Heart left ventricle (tissue), 16 donors: ENCODE measurements at regions not wholly inside any gene's neighbourhood (a gene's known extent, or its start where the extent isn't known, plus 50 kb on each side); places are given as distances from the start of the nearest gene placed in this dataset.

Source experiments
- ATAC-seq, 4 donors: fragments of 200-7000 bp; cut with Tn5 transposase; one replicate each; pipeline ENCODE4 v1.9.1; 2020 to 2022; ENCODE audit warnings: moderate library complexity in 4 of 4, mild to moderate bottlenecking in 3 of 4, moderate number of reproducible peaks in 1 of 4
- DNase-seq, 5 donors: peaks; one replicate each; pipeline ENCODE4 v3.0.0-alpha.2; 2020
- H3K27ac ChIP-seq, 12 donors: fragments of 200-600 bp; sonication (generic) in 4 of 12; one replicate each; pipeline versions ENCODE4 v1.5.0 to v1.8.0; 2016 to 2022; ENCODE audit warnings: mild to moderate bottlenecking in 2 of 12
- H3K27me3 ChIP-seq, 9 donors: fragments of 200-600 bp; sonication (generic) in 2 of 9; one replicate each; pipeline versions ENCODE4 v1.5.1 to v1.8.0; 2016 to 2022; ENCODE audit warnings: mild to moderate bottlenecking in 3 of 9
- H3K36me3 ChIP-seq, 9 donors: fragments of 200-600 bp; sonication (generic) in 2 of 9; one replicate each; pipeline versions ENCODE4 v1.5.0 to v1.8.0; 2018 to 2022; ENCODE audit warnings: mild to moderate bottlenecking in 2 of 9
- H3K4me1 ChIP-seq, 12 donors: fragments of 200-600 bp; sonication (generic) in 4 of 12; one replicate each; pipeline versions ENCODE4 v1.5.0 to v1.8.0; 2016 to 2022; ENCODE audit warnings: mild to moderate bottlenecking in 3 of 12
- H3K4me3 ChIP-seq, 12 donors: fragments of 200-600 bp; sonication (generic) in 4 of 12; one replicate each; pipeline versions ENCODE4 v1.5.0 to v1.8.0; 2017 to 2022; ENCODE audit warnings: mild to moderate bottlenecking in 9 of 12, moderate library complexity in 4 of 12
- H3K9me3 ChIP-seq, 12 donors: fragments of 200-600 bp; sonication (generic) in 4 of 12; one replicate each; pipeline versions ENCODE4 v1.5.0 to v1.8.0; 2016 to 2022; ENCODE audit warnings: mild to moderate bottlenecking in 1 of 12
- CTCF ChIP-seq, 12 donors: fragments of 200-600 bp; sonication (generic) in 4 of 12; IDR thresholded peaks; one replicate each; pipeline versions ENCODE4 v1.5.0 to v1.8.0; 2018 to 2022; ENCODE audit warnings: antibody characterized with exemption in 12 of 12, mild to moderate bottlenecking in 5 of 12
- POLR2A ChIP-seq, 2 donors: fragments of 450-650 bp; IDR thresholded peaks; one replicate each; pipeline ENCODE4 v1.6.1; 2017; ENCODE audit warnings: antibody characterized with exemption in 2 of 2, mild to moderate bottlenecking in 2 of 2, moderate library complexity in 2 of 2
- WGBS, 4 donors: extraction: QIAGEN DNeasy Blood & Tissue Kit in 2 of 4; methylation state at CpG; one replicate each; pipeline versions ENCODE4 v1.1.5 to v1.1.7; 2013 to 2018; 5-methylcytosine and 5-hydroxymethylcytosine counted together
- intact Hi-C, 10 donors: fragments of 100-400 bp; cut with DNase I; formaldehyde crosslinking; loops; one replicate each; pipeline versions ENCODE4 v1.11.1 to v1.14.2; 2022
- donor health status: ischemic (EF 13 %, LVEDD 7.1; RV severe dilation, severe dysfunction).
- donor health status: healthy with polysubstance abuse.
- donor health status: DM: no; HTN: yes; CAD: no.
- donor health status: DM: no; HTN: no; CAD: no.
- donor health status: ischemic (EF 25% LVEDD 6.9; RV normal size, moderate dysfunction).
- donor health status: ischemic (EF 25% LVEDD 5.7; RV mildly dilated, moderate dysfunction).
- donor health status: healthy.
- donor health status: DM: yes; HTN: yes; CAD: no.
- donor health status: ischemic (EF 35%, LVEDD 5.7; RV mildly dilated, moderate dysfunction).
- donor health status: nonischemic (EF 11% LVEDD 7.7; RV severe dilation, severe dysfunction).
- donor health status: DM: yes; HTN: yes; CAD: no.
- donor health status: PGD.
- donor health status: ischemic (EF 29% LVEDD 5.4; RV normal size, mild dysfunction).
- donor health status: nonischemic (EF 23%, LVEDD 6.1; RV moderate dilation, normal function).

- Histone ChIP-seq H3K27ac (no peak overlapping the region), H3K27me3 (no peaks in the 10 kb centered on the region), H3K4me1 (no peaks in the 10 kb centered on the region), H3K4me3 (no peak overlapping the region), H3K36me3 (no peaks in the 10 kb centered on the region), H3K9me3 (peaks cover 0 to 6% (median 0%) of the 10 kb centered on the region in 12 donors)
- no peak for DNase-seq
- intact Hi-C loops: no loop called here
- no peak for TF ChIP-seq POLR2A (IDR thresholded peaks at IDR 0.05)
- TF ChIP-seq CTCF (IDR thresholded peaks at IDR 0.05): no peak
- ATAC-seq: no peak
- WGBS, 4 donors: 58 to 70% (median 65%) methylated on average over 3 of the region's 3 CpGs
Observed at GRCh38 chr1:106289265-106289928, 767.1 kb upstream of the PRMT6 start.

- H3K4me3 ChIP-seq: no peak overlapping the region
- no peaks in the 10 kb centered on the region for H3K9me3 ChIP-seq
- H3K27ac ChIP-seq: no peak overlapping the region
- intact Hi-C loops: no loop called here
- DNase-seq (no peak), ATAC-seq (no peak)
- 60 to 74% (median 65%) methylated on average over 13 of the region's 13 CpGs for WGBS, 4 donors
- no peaks in the 10 kb centered on the region for H3K4me1 ChIP-seq
- H3K27me3 ChIP-seq: no peaks in the 10 kb centered on the region
- TF ChIP-seq POLR2A (IDR thresholded peaks at IDR 0.05) (no peak), CTCF (IDR thresholded peaks at IDR 0.05) (no peak)
- H3K36me3 ChIP-seq: no peaks in the 10 kb centered on the region
Observed at GRCh38 chr1:106290805-106291501, 765.5 kb upstream of the PRMT6 start.

DNA sequence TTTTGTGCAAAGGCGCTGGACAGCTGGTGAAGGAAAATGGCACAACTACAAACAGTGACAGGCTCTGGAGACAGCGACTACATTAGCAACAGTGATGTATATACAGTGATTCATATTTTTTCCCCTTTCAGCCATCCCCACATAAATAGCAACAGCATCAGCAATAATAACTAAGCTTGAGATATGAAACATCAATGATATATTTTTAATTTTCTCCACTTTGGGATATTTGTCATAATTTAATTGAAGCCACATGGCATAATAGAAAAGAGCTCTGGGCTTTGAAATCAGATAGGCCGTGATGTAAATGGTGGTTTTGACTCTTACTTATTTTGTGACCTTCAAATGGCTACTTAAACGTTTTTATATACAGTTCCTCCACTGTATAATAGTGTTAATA lies 764.3 kb upstream of the PRMT6 start:
- Histone ChIP-seq H3K9me3 (no peaks in the 10 kb centered on the region), H3K27me3 (no peaks in the 10 kb centered on the region), H3K36me3 (no peaks in the 10 kb centered on the region), H3K4me3 (no peak overlapping the region), H3K4me1 (no peaks in the 10 kb centered on the region), H3K27ac (no peak overlapping the region)
- DNase-seq (no peak), ATAC-seq (no peak)
- intact Hi-C loops: no loop called here
- TF ChIP-seq CTCF (IDR thresholded peaks at IDR 0.05) (no peak), POLR2A (IDR thresholded peaks at IDR 0.05) (no peak)
- WGBS, 4 donors: 68 to 81% (median 77%) methylated on average over 4 of the region's 4 CpGs

- ATAC-seq: no peak
- no peaks in the 10 kb centered on the region for H3K36me3 ChIP-seq
- H3K9me3 ChIP-seq: no peaks in the 10 kb centered on the region
- DNase-seq: no peak
- WGBS, 4 donors: 88 to 93% (median 90%) methylated on average over 1 of the region's 1 CpG
- H3K4me1 ChIP-seq: no peaks in the 10 kb centered on the region
- TF ChIP-seq CTCF (IDR thresholded peaks at IDR 0.05) (no peak), POLR2A (IDR thresholded peaks at IDR 0.05) (no peak)
- intact Hi-C loops: no loop called here
- no peaks in the 10 kb centered on the region for H3K27me3 ChIP-seq
- no peak overlapping the region for H3K27ac ChIP-seq
- no peak overlapping the region for H3K4me3 ChIP-seq
Observed at GRCh38 chr1:106296431-106296830, 760.0 kb upstream of the PRMT6 start.
